ENCODE measurements at regions not wholly inside any gene's neighbourhood (a gene's known extent, or its start where the extent isn't known, plus 50 kb on each side); places are given as distances from the start of the nearest gene placed in this dataset.
"Not testable (repeated sequence)": the region's sequence is repeated elsewhere in the genome, so short reads cannot be mapped to it uniquely, and the experiment has no call there.

DNA sequence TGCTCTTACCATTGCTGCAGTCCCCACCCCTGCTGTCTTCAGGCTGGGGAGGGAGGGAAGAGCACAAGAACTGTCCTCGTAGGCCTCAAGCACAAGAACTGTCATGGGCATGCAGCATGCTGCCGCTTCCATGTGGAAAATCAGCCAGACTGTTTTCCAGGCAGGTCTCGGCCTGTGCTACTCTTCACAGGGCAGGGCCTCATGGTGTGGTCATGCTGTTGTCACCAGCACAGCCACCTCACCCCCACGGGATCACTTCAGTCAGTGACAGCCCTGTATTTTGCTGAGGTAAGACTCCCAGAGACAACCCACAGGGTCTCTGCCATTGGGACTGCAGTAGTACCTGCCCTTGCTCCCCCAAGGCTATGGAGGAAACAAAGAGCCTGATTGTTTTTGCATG is 205.3 kb downstream of the NAP1L3 start:
- DNase-seq (ENCODE audit: low spot score) = no peak

DNA sequence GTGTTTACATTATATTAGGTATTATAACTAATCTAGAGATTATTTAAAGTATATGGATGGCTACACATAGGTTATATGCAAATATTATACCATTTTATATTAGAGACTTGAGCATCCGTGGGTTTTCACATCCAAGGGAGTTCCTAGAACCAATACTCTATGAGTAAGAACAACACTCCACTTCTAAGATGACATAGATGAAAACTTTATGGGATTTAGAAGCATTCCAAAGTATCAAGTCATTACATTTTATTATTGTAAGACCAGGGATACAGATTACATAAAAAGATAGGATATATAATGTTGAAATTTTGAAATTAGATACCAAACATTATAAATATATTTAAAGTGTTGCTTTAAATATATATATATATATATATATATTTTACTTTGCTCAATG is 207.0 kb downstream of the NAP1L3 start:
- DNase-seq (ENCODE audit: low spot score) = no peak

DNA sequence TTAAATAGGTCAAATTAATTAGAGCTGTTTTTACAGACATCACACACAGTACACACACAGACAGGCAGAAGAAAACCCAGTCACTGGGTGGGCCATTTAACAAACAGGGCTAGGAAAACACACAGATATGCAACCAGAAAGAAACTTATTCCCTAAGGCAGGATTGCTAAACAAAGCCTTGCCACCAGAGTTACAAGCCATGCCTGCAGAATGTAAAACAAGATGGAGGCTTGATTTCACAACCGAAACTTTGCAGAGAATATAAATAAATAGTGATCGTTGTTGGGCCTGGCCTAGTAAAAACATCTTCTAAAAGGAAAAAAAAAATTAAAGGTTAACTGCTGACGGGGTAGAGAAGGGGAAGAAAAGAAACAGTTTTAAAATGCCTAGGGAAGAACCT is 212.3 kb downstream of the NAP1L3 start:
- DNase-seq (ENCODE audit: low spot score) = no peak

DNA sequence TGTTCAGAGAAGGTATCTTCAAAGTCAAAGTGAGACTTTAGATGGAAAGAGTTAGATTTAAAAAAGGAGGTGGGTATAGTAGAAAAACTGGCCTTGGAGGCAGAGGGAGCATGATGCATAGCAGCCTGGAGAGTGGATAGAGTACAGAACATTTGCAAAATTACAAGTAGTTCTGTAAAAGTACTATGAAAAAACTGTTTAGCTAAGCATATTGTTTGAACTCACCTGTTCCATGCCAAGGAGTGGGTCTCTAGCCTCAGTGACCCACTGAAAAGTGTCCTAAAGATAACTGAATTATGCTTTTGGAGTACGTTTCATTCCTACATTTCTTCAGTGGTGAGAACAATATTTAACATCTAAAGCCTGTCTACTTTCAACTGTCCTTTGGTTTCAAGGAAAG is 218.9 kb downstream of the NAP1L3 start:
- DNase-seq (ENCODE audit: low spot score) = no peak

DNA sequence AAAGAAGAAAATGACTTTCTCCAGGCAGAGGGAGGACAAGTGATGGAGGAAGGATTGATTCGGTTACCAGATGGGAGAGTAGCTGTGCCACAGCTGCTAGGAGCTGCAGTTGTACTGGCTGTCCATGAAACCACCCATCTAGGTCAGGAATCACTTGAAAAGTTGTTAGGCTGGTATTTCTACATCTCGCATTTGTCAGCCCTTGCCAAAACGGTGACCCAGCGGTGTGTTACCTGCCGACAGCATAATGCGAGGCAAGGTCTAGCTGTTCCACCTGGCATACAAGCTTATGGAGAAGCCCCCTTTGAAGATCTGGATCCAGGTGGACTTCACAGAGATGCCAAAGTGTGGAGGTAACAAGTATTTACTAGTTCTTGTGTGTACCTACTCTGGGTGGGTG is 238.7 kb downstream of the NAP1L3 start:
- not testable (repeated sequence) for DNase-seq (ENCODE audit: low spot score)

DNA sequence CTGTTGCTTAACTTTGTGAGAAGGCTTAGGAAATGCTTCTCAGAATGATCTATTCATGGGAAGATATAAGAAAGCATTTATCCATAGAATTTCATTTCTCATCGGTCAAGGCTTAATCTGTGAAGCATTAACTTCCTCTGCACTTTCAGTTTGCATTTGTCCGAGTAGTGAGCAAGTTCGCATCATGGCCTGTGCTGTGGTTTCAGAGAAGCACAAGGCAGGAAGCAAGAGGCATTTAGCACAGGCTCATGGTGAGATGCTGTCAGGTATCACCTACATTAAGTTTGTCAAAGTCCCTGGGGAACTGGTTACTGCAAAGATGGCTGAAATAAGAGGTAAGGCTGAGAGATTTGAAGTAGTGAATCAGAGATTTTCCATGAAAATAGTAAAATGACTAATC is 244.9 kb downstream of the NAP1L3 start:
- no peak for DNase-seq (ENCODE audit: low spot score)

DNA sequence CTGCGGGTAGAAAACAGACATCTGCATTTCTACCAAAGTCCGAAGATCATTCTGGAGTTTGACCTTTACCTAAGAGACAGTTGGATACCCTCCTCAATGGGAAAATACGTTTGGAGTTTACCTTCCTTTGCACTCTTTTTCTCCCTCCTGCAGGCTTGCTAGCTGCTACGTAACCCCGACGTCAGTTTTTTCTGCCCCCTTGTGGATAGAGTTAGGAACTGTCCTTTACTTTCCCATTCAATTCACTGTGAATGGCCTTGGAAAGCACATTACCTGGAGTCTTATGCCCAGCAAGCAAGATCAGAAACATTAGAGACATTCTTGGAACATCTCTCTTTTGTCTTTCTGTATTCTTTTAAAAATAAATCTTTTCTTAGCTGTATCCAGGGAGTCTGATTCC is 250.7 kb downstream of the NAP1L3 start:
- DNase-seq (ENCODE audit: low spot score) = peak; percentile 1

DNA sequence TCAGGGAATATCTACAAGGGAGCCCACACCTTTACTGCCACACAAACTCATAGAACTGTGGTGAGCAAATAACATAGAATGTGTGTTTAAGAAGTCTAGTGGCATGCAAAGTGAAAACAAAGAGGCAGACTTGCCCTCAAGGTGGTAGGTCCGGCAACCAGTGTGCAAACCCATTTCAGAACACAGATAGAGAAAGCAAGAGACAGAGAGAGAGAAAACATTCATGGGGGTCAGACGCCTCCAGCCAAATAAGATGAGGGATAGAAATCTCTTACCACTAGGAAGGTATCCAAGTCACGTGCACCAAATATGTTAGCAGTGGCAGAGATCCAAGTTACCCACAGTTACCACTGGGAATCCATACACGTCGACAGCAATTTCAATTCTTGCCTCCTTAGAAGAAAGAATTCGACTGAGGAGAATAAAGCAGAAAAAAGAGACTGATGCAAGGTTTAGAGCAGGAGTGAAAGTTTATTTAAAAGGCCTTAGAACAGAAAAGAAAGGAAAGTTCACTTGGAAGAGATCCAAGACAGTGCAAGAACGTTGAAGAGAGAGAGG is 252.8 kb downstream of the NAP1L3 start:
- DNase-seq (ENCODE audit: low spot score) = no peak

DNA sequence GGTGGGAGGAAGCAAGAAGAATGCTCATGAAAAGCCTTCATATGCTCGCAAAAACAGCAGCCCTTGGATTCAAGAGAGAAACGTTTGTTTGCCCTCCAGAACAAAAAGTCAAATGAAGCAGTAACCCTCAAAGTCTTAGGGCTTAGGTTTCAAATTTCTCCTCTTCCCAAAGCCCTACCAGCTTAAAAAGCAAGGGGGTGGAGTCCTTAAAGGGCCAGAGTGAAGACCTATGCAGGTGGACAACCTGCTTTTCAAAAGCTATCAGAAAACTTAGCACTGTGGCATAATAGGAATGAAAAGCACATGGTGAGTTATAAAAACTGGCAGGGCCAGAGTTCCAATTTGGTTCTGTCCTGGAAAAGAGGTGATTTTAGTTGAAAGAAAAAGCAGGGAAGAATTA is 253.3 kb downstream of the NAP1L3 start:
- DNase-seq (ENCODE audit: low spot score) = no peak

DNA sequence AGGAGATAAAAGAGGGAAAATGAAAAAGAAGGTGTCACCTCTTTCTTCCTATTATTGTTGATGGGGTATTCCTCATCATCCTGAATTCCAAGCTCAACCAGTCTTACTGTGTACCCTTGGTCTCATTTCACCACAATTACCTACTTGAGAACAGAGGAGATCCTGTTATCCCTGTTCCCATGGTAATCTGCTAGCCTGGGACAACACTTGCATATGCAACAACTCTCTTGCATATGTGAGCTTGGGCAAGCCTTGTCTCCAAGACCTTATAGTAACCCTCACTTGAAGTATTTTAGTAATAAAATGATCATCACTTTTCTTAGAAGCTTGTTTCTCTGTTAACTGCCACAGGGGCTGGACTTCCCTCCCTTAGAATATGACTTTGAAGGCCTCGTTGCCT is 253.7 kb downstream of the NAP1L3 start:
- DNase-seq (ENCODE audit: low spot score) = no peak

DNA sequence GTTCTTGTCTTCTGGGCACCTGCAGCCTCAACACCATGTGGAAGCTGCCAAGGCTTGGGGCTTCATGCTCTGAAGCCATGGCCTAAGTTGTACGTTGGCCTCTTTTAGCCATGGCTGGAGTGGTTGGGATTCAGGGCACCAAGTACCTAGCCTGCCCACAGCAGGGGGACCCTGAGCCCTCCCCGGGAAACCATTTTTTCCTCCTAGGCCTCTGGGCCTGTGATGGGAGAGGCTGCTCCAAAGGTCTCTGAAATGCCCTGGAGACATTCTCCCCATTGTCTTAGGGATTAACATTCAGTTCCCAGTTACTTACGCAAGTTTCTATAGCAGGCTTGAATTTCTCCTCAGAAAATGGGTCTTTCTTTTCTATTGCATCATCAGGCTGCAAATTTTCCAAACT is 269.3 kb downstream of the NAP1L3 start:
- no peak for DNase-seq (ENCODE audit: low spot score)

DNA sequence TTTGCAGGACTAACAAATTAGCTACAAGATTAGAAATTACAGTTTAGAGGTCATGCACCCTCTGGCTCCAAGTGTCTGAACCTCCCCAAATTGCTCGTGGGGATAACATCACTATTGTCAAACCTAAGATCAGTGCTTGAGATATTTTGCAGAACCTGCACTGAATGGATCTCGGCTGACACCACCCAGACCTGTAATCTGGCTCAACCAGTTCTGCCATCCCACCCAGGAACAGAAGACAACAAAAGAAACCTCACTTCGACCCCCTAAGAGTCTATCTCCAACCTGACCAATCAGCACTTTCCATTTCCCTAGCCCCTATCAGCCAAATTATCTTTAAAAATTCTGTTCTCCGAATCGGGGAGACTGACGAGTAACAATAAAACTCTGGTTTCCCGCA is 318.7 kb downstream of the NAP1L3 start:
- no peak for DNase-seq (ENCODE audit: low spot score)

DNA sequence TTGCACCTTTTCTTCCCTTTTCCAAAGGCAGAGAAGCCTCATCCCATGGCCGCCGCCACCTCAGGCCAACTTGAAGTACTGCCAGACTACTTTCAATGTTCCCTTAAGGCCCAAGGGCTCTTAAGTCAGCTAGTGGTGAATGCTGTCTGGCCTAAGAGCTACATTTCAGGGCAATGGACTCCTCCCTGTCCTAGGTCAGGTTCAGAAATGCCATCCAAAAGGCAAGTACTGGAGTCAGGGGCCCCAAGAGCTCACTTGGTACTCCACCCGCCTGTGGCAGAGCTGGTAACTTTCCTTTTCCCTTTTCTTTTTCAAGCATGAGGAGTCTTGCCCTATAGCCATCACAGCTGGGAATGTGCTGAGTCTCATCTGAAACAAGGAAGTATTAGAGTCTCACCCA is 327.1 kb downstream of the NAP1L3 start:
- no peak for DNase-seq (ENCODE audit: low spot score)

DNA sequence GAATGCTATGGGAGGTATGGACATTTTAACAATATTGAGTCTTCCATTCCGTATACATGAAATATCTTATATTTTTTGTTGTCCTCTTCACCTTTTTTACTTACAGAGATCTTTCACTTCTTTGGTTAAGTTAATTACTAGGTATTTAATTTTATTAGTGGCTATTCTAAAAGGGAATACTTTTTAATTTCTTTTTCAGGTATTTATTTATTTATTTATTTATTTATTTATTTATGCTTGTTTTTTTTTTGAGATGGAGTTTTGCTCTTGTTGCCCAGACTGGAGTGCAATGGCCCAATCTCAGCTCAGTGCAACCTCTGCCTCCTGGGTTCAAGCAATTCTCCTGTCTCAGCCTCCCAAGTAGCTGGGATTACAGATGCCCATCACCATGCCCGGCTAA is 329.1 kb downstream of the NAP1L3 start:
- not testable (repeated sequence) for DNase-seq (ENCODE audit: low spot score)

DNA sequence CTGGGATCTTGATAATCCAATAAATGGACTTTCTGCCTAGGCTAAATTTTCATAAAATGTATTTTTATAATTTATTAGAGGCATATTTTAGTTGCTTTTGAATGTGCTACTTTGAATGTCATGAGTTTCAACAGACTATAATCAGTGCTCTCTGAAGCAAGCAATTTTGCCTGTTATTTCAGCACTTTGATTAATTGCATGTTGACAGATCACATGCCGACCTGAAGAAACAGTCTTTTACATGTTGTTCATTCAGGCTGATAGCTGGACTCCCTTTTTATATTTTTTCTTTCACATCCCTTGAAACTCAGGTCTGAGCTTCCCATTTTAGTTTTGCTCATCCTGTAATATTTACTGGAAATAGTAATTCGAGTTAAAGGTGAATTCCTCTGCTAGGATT is 341.0 kb downstream of the NAP1L3 start:
- no peak for DNase-seq (ENCODE audit: low spot score)

DNA sequence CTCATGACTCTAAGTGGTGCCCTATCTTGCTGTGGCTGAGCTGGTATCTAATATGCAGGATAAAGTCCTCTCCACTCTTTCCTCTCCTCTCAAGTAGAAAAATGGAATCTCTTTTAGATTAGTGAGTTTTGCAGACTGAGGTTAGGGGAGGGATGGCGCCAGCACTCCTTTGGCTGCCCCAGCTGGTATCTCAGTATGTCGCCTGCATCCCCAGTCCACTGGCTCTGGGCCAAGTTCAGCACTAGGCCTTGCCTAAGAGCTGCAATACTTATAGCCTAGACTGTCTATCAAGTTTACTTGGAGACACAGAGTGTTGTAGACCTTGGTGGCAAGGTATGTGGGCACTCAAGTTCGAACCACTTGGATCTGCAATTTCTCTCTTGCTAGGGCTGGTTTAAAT is 351.3 kb downstream of the NAP1L3 start:
- no peak for DNase-seq (ENCODE audit: low spot score)

DNA sequence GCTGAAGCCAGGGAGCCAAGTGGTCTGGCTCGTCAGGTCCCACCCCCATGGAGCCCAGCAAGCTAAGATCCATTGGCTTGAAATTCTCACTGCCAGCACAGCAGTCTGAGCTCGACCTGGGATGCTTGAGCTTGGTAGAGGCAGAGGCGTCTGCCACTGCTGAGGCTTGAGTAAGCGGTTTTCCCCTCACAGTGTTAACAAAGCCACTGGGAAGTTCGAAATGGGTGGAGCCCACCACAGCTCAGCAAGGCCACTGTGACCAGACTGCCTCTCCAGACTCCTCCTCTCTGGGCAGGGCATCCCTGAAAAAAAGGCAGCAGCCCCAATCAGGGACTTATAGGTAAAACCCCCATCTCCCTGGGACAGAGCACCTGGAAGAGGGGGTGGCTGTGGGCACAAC is 353.8 kb downstream of the NAP1L3 start:
- DNase-seq (ENCODE audit: low spot score) = no peak
